HG02678 (cell line): ENCODE measurements at regions not wholly inside any gene's neighbourhood (a gene's known extent, or its start where the extent isn't known, plus 50 kb on each side); places are given as distances from the start of the nearest gene placed in this dataset.
"Not testable (repeated sequence)": the region's sequence is repeated elsewhere in the genome, so short reads cannot be mapped to it uniquely, and the experiment has no call there.

Source experiments
- ATAC-seq: cut with Tn5 transposase; IDR thresholded peaks from one replicate; pipeline ENCODE4 v1.9.1; 2021; ENCODE audit warnings: mild to moderate bottlenecking, moderate library complexity; ENCODE audit not compliant: unreplicated experiment

- no peak for ATAC-seq
Observed at GRCh38 chr21:19489930-19490329, 1086.3 kb upstream of the TMPRSS15 start.

DNA sequence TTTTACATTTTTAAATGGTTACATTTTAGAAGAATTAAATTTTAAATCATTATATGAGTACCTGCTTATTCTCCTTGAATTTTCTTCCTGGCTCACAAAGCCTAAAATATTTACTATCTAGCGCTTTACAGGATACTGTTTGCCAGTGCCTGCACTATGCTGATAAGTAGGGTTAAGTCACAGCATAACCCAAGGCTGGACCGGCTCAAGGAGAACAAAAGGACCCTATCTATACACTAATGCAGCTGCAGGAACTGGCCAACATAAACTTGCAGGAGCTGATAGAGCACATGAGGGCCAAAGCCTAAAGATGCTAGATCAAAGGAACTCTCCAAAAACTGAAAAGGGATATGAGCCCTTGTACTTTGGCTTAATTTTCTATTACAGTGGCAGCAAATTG, 1086.9 kb upstream of the TMPRSS15 start:
- no peak for ATAC-seq

DNA sequence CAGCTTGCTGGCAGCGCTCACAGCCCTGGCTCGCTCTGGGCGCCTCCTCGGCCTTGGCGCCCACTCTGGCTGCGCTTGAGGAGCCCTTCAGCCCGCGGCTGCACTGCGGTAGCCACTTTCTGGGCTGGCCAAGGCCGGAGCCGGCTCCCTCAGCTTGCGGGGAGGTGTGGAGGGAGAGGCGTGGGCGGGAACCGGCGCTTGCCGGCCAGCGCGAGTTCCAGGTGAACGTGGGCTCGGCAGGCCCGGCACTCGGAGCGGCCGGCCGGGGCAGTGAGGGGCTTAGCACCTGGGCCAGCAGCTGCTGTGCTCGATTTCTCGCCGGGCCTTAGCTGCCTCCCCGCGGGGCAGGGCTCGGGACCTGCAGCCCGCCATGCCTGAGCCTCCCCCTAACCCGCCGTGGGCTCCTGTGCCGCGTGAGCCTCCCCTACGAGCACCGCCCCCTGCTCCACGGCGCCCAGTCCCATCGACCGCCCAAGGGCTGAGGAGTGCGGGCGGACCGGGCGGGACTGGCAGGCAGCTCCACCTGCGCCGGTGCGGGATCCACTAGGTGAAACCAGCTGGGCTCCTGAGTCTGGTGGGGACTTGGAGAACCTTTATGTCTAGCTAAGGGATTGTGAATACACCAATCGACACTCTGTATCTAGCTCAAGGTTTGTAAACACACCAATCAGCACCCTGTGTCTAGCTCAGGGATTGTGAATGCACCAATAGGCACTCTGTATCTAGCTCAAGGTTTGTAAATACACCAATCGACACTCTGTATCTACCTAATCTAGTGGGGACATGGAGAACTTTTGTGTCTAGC, 1090.1 kb upstream of the TMPRSS15 start:
- not testable (repeated sequence) for ATAC-seq

DNA sequence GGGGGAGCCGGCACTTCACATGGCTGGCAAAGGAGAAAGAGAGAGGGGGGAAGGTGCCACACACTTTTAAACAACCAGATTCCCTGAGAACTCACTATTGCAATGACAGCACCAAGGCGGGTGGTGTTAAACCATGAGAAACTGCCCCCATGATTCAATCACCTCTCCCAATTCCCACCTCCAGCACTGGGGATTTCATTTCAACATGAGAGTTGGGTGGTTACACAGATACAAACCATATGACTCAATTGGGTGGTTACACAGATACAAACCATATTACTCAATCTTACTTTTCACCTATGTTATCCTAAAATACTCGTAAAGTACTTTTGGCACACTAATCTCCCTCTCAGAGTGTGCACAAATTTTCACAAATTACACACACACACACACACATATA, 1097.5 kb upstream of the TMPRSS15 start:
- no peak for ATAC-seq

DNA sequence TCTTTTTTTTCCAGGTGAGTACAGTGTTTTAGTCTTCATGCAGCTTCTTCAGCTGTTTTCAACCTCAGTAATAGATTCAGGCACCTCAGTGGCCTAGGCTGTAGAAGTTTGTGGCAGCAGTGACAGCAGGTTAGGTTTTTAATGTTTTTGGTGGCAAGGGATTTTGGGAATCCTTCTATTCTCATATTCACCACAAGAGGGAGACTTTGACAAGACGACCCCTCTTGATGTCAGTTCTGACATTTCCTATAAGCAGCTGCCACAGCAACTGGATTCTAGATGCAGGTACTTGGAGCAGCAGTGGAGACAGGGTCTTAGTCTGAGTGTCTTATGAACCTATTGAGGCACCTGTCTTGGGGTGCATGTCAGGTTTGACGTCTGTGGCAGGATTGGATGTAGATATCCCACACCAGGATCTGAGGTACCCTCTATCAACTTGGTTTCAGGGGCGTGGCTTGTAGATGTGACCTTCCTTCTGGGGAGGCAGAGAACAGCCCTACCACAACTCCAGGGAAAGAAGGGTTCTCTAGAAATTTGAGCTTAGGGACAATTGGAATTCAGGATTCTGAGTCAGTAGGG, 1104.2 kb upstream of the TMPRSS15 start:
- no peak for ATAC-seq

DNA sequence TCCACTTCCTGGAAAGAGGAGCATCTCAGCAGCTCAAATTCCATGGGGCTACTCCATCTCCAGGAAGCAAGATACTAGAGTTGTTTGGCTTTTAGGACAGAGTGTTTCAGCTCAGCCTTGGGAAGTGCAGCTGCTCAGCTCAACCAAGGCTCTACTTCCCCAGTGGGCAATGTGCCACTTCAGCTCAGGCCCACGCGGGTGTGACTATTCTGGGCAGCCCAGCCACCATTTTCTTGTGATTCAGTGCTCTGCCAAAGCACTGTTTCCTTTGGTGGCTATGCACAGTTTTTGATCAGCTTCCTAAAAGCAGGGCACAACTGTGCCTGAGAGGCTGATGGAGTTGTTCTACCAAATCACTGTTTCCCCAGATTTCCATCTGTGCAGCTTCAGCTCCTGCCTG, 1104.9 kb upstream of the TMPRSS15 start:
- ATAC-seq, result no peak

- ATAC-seq, result no peak
Observed at GRCh38 chr21:19508844-19509243, 1105.3 kb upstream of the TMPRSS15 start.

DNA sequence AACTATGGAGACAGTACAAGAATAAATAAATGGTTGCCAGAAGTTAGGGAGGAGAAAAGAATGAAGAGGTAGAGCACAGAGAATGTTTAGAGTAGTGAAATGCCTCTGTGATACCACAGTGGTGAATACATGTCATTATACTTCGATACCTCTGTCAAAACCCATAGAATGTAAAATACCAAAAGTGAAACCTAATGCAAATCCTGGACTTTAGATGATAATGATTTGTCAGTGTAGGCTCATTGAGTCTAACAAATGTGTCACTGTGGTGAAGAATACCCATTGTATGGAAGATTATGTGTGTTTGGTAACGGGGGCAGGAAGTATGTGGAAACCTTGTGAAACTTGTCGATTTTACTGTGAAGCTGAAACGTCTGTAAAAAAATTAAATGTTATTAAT, 1106.5 kb upstream of the TMPRSS15 start:
- no peak for ATAC-seq

- no peak for ATAC-seq
Observed at GRCh38 chr21:19510653-19511052, 1107.1 kb upstream of the TMPRSS15 start.

GRCh38 chr21:19522381-19522780, 1118.8 kb upstream of the TMPRSS15 start:
- ATAC-seq, result no peak

GRCh38 chr21:19523061-19523460, 1119.5 kb upstream of the TMPRSS15 start:
- ATAC-seq, result no peak

GRCh38 chr21:19523746-19524145, 1120.2 kb upstream of the TMPRSS15 start:
- ATAC-seq, result no peak

GRCh38 chr21:19529031-19529430, 1125.4 kb upstream of the TMPRSS15 start:
- no peak for ATAC-seq

- no peak for ATAC-seq
Observed at GRCh38 chr21:19535356-19535755, 1131.8 kb upstream of the TMPRSS15 start.

DNA sequence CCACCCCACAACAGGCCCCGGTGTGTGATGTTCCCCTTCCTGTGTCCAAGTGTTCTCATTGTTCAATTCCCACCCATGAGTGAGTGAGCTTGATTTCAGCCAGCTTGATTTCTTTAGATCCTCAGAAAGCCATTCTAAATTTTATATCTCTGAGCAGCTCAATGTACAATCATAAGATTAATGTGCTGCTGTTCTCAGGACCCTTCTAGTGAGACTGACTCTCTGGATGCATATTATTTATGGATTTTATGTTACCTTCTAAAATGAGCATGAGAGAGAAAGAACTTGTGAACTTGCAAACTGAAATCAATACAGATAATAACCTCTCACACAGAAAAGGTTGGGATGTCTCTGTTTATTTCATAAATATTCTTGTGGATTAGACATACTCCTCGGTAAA, 1133.5 kb upstream of the TMPRSS15 start:
- ATAC-seq, result no peak

- no peak for ATAC-seq
Observed at GRCh38 chr21:19540287-19540686, 1136.7 kb upstream of the TMPRSS15 start.

- no peak for ATAC-seq
Observed at GRCh38 chr21:19541602-19542001, 1138.0 kb upstream of the TMPRSS15 start.

GRCh38 chr21:19544493-19544892, 1140.9 kb upstream of the TMPRSS15 start:
- not testable (repeated sequence) for ATAC-seq

GRCh38 chr21:19547951-19548840, 1144.6 kb upstream of the TMPRSS15 start:
- no peak for ATAC-seq

DNA sequence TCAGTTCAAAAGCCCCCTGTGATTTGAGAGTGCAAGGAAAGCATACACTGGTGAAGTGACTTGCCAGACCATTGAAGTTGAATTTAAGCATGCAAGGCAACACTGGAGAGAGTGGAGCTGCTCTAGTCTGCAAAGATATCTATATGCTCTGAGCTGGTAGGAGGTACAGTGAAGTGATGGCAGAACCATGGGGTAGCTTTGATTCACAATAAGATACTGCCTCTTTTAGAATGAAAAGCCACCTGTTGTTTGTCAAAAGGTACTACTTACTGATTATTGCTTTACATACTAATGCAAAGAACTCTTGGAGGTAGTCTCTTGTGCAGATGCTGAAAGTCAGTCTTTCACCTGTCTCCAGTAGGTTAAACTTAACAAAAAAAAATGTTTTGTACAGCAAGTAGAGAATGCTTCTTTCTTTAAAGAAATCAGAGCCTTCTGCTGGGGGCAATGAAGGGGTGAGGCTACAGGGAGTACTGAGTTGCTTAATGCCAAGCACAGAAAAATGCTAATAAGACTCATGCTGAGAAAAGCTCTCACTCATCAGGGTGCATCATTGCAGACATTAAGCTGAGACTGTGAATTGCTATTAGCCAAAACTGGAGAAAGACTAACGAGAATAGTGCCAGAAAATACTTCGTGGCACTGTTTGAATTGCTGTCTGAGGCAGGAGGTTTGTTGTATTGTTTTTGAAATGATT, 1150.5 kb upstream of the TMPRSS15 start:
- ATAC-seq, result no peak

DNA sequence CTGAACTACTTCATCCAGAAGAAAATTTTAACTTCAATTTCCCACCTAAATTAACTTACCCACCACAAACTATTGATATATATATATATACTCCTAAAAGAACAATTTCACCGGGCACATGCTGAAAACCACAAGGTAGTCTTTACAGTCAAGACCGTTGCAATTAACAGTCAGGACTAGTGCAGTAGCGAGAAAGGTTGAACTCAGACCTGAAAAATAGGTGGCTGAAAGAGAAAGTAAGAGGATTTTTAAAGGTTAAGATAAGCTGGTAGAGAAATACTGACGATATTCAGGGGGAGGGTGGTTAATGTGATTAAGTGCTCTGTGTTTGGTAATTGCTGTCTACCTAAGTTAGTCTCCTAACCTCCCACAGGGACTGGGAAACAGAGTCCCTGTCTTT, 1153.5 kb upstream of the TMPRSS15 start:
- no peak for ATAC-seq
